SU-DHL-6 (cell line): ENCODE measurements at regions not wholly inside any gene's neighbourhood (a gene's known extent, or its start where the extent isn't known, plus 50 kb on each side); places are given as distances from the start of the nearest gene placed in this dataset.

Source experiments
- EZH2phosphoT487 ChIP-seq: fragments of 200-600 bp; sonication (generic), shearing (Covaris generic); conservative IDR thresholded peaks from 2 replicates; pipeline ENCODE4 v1.6.1; 2018; ENCODE audit warnings: mild to moderate bottlenecking, antibody characterized with exemption, low read length, moderate library complexity, mixed read lengths
- TF ChIP-seq, protein P1 (sequence below): fragments of 200-600 bp; sonication (generic); IDR thresholded peaks from one replicate; pipeline ENCODE4 v1.5.1; 2017; ENCODE audit warnings: antibody characterized with exemption, mild to moderate bottlenecking, low read length, moderate library complexity; ENCODE audit not compliant: insufficient read depth, poor library complexity, severe bottlenecking

DNA sequence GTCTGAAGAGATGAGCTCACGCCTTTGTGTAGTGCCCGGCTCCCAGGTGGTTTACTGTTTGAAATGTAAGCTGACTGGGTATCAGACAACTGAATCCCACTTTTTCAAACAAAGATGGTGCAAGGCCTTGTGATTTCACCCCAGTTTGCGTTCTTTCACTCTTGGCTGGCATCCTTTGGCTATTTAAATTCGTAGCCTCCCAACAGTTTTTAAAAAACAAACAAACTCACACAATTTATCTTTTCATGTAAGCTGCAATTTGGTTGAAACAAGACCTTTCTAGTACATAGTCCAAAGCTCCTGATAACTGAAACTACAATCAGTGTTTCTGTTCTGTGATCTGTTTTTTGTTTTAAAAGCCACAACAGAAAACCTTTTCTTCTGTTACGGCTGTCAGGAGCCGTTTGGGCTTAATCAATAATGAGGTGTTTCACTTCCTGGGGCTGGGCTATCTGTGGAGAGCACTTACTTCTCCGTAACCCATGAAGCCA, 65.1 kb upstream of the NPAS1 start:
- TF ChIP-seq, protein P1, sequence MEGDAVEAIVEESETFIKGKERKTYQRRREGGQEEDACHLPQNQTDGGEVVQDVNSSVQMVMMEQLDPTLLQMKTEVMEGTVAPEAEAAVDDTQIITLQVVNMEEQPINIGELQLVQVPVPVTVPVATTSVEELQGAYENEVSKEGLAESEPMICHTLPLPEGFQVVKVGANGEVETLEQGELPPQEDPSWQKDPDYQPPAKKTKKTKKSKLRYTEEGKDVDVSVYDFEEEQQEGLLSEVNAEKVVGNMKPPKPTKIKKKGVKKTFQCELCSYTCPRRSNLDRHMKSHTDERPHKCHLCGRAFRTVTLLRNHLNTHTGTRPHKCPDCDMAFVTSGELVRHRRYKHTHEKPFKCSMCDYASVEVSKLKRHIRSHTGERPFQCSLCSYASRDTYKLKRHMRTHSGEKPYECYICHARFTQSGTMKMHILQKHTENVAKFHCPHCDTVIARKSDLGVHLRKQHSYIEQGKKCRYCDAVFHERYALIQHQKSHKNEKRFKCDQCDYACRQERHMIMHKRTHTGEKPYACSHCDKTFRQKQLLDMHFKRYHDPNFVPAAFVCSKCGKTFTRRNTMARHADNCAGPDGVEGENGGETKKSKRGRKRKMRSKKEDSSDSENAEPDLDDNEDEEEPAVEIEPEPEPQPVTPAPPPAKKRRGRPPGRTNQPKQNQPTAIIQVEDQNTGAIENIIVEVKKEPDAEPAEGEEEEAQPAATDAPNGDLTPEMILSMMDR = no peak
- TF ChIP-seq EZH2phosphoT487 = no peak
